Neural cell (in vitro differentiated cells): ENCODE measurements at regions not wholly inside any gene's neighbourhood (a gene's known extent, or its start where the extent isn't known, plus 50 kb on each side); places are given as distances from the start of the nearest gene placed in this dataset.

ENCODE experiments used
- CTCF ChIP-seq: fragments of 450-650 bp; IDR thresholded peaks from 2 replicates; pipeline ENCODE4 v1.5.1; 2014; ENCODE audit warnings: antibody characterized with exemption, mild to moderate bottlenecking, moderate library complexity; ENCODE audit not compliant: poor library complexity, severe bottlenecking
- EP300 ChIP-seq: fragments of 450-650 bp; conservative IDR thresholded peaks from 2 replicates; pipeline ENCODE4 v1.6.1; 2014; ENCODE audit warnings: antibody characterized with exemption, mild to moderate bottlenecking, moderate library complexity; ENCODE audit not compliant: poor library complexity, severe bottlenecking
- EZH2 ChIP-seq: fragments of 200-600, 300-800 bp; shearing (Covaris generic), sonication (generic); IDR thresholded peaks from 2 replicates; pipeline ENCODE4 v1.6.1; 2014; ENCODE audit warnings: antibody characterized with exemption, low read length, borderline replicate concordance, mild to moderate bottlenecking; ENCODE audit not compliant: insufficient read depth, poor library complexity, severe bottlenecking
- POLR2AphosphoS5 ChIP-seq: IDR thresholded peaks from 2 replicates; pipeline ENCODE4 v1.6.1; 2012
- RAD21 ChIP-seq: fragments of 450-650 bp; conservative IDR thresholded peaks from 2 replicates; pipeline ENCODE4 v1.6.1; 2014; ENCODE audit warnings: antibody characterized with exemption, mild to moderate bottlenecking, moderate library complexity
- TAF1 ChIP-seq: IDR thresholded peaks from 2 replicates; pipeline ENCODE4 v1.6.1; 2012; ENCODE audit warnings: low read depth

- TF ChIP-seq CTCF = no peak
- TF ChIP-seq POLR2AphosphoS5 = no peak
- TF ChIP-seq TAF1 = no peak
- TF ChIP-seq EP300 = no peak
- TF ChIP-seq RAD21 = no peak
- no peak for TF ChIP-seq EZH2
These were observed 1469.4 kb upstream of the GBE1 start for GRCh38 chr3:83230841-83231240.
